ENCODE measurements at regions not wholly inside any gene's neighbourhood (a gene's known extent, or its start where the extent isn't known, plus 50 kb on each side); places are given as distances from the start of the nearest gene placed in this dataset.

DNA sequence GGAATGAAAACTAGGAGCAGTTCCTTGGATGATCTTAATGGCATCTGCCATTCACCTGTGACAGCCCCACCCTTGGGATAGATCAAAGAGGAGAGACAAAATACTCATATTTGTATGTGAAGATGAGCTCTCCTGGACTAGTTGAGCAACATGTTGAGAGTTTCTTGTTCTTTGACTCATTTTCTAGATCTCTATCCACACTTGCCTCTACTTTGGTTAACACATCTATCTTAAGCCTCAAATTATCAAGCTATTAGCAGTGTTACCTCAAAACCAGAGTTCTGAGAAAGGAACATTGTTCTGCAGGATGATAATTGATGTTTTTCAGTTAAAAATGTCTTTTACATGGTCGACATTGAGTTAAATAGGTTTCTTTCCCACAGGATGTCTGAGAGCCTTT lies 94.2 kb upstream of the TEX13D start:
- TF ChIP-seq ZNF8 (CRISPR knock-in tag; IDR thresholded peaks at IDR 0.05) = no peak
- TF ChIP-seq OSR1 (CRISPR knock-in tag; IDR thresholded peaks at IDR 0.05) = no peak
- no peak for TF ChIP-seq TSHZ2 (CRISPR knock-in tag; IDR thresholded peaks at IDR 0.05)
- no peak for TF ChIP-seq POU6F1 (CRISPR knock-in tag; IDR thresholded peaks at IDR 0.05; ENCODE audit: borderline replicate concordance, low read depth)
- TF ChIP-seq TCF4 (CRISPR knock-in tag; IDR thresholded peaks at IDR 0.05; ENCODE audit: borderline replicate concordance) = no peak
- TF ChIP-seq ZFP30 (CRISPR knock-in tag; IDR thresholded peaks at IDR 0.05) = no peak
- no peak for TF ChIP-seq GLIS3 (CRISPR knock-in tag; IDR thresholded peaks at IDR 0.05)
